ENCODE measurements at regions not wholly inside any gene's neighbourhood (a gene's known extent, or its start where the extent isn't known, plus 50 kb on each side); places are given as distances from the start of the nearest gene placed in this dataset.

GRCh38 chr5:124279146-124279876 lies 467.1 kb downstream of the ZNF608 start:
- no peak overlapping the region for H2AK5ac ChIP-seq (ENCODE audit: low read depth, low read length)
- H3K27me3 ChIP-seq (replicated peaks in 1 of 4; ENCODE audit: control insufficient read depth in 3 of 4, extremely low read depth in 1 of 4, insufficient read depth in 3 of 4, low read length in 3 of 4) = no peaks in the 10 kb centered on the region
- H3K9ac ChIP-seq (replicated peaks in 1 of 4; ENCODE audit: extremely low read depth in 1 of 4, low read depth in 3 of 4, low read length in 3 of 4) = no peak overlapping the region
- H3K18ac ChIP-seq (ENCODE audit: extremely low read depth, low read length) = no peak overlapping the region
- 88% methylated on average over 3 of the region's 3 CpGs; no CpG with 5 or more reads in 1 of the 2 experiments for WGBS, 2 experiments (ENCODE audit: extremely low coverage in 1 of 2, insufficient coverage in 1 of 2, insufficient read length in 1 of 2, insufficient replicate concordance in 2 of 2, low coverage in 1 of 2, low lambda C conversion rate in 2 of 2, missing lambda C conversion rate in 1 of 2)
- H2BK20ac ChIP-seq (ENCODE audit: low read length) = no peak overlapping the region
- CTCF ChIA-PET (ENCODE audit: partially characterized antibody) = interaction anchor here (1.6 kb wide), 1 partner anchor 10 kb away, joined by 5 read pairs; no protein-coding TSS in a partner anchor
- no peaks in the 10 kb centered on the region for H3K23me2 ChIP-seq (ENCODE audit: low read depth, low read length)
- no peaks in the 10 kb centered on the region for H3K36me3 ChIP-seq (ENCODE audit: control insufficient read depth in 2 of 4, insufficient read depth in 4 of 4, low read length in 3 of 4)
- no peak overlapping the region for H2BK15ac ChIP-seq (ENCODE audit: low read length)
- no peak overlapping the region for H3K27ac ChIP-seq (ENCODE audit: low read depth, low read length)
- POLR2A ChIA-PET (ENCODE audit: partially characterized antibody) = no interaction called here
- no peak overlapping the region for H2AFZ ChIP-seq (ENCODE audit: low read length)
- no peak overlapping the region for H4K5ac ChIP-seq (ENCODE audit: insufficient read length, low read depth, low read length)
- no peak overlapping the region for H2BK12ac ChIP-seq (ENCODE audit: low read depth, low read length)
- no peak overlapping the region for H3K4me2 ChIP-seq (ENCODE audit: insufficient read depth in 1 of 2, low read depth in 2 of 2, low read length in 2 of 2)
- FAIRE-seq (no peak), DNase-seq (ENCODE audit: low read depth in 1 of 2, low spot score in 2 of 2) (no peak)
- H3K4ac ChIP-seq (replicated peaks; ENCODE audit: insufficient read length, low read depth, low read length) = no peak overlapping the region
- no peak overlapping the region for H4K91ac ChIP-seq (replicated peaks; ENCODE audit: insufficient read length, low read length)
- no peak overlapping the region for H3K56ac ChIP-seq (replicated peaks; ENCODE audit: insufficient read length, low read depth, low read length)
- H3K79me2 ChIP-seq (ENCODE audit: control insufficient read depth in 1 of 2, insufficient read depth in 2 of 2, low read length in 2 of 2) = no peaks in the 10 kb centered on the region
- no peak overlapping the region for H3K14ac ChIP-seq (ENCODE audit: insufficient read length)
- H2BK5ac ChIP-seq (ENCODE audit: low read depth, low read length) = no peak overlapping the region
- no peak overlapping the region for H3K23ac ChIP-seq (ENCODE audit: insufficient read length)
- no peak overlapping the region for H3K4me3 ChIP-seq (ENCODE audit: extremely low read depth in 1 of 4, insufficient read depth in 2 of 4, low read depth in 3 of 4, low read length in 4 of 4)
- H4K20me1 ChIP-seq (replicated peaks in 1 of 2; ENCODE audit: control insufficient read depth in 1 of 2, insufficient read depth in 2 of 2, low read length in 2 of 2) = no peaks in the 10 kb centered on the region
- H4K8ac ChIP-seq (ENCODE audit: extremely low read depth, insufficient read depth, low read length) = no peak overlapping the region
- H3K9me3 ChIP-seq (ENCODE audit: insufficient read depth in 2 of 2, low read depth in 1 of 2, low read length in 1 of 2) = no peaks in the 10 kb centered on the region
- H2BK120ac ChIP-seq (replicated peaks; ENCODE audit: low read depth, low read length) = no peak overlapping the region
- no peaks in the 10 kb centered on the region for H3K79me1 ChIP-seq (ENCODE audit: low read depth, low read length)
- 0 out of 7 replicates have a peak, but pooled peaks cover 0 to 2% (median 0%) of the 10 kb centered on the region in 4 experiments for H3K4me1 ChIP-seq (replicated peaks in 1 of 4; ENCODE audit: control insufficient read depth in 3 of 4, insufficient read depth in 4 of 4, low read length in 3 of 4)
- no peak for TF ChIP-seq EZH2 (IDR thresholded peaks at IDR 0.05; ENCODE audit: low read depth, low read length, severe bottlenecking)
- TF ChIP-seq, protein P1, sequence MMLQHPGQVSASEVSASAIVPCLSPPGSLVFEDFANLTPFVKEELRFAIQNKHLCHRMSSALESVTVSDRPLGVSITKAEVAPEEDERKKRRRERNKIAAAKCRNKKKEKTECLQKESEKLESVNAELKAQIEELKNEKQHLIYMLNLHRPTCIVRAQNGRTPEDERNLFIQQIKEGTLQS (IDR thresholded peaks at IDR 0.05; ENCODE audit: insufficient read depth, low read depth, low read length) = no peak
- no peak for TF ChIP-seq E2F6 (IDR thresholded peaks at IDR 0.05)
- TF ChIP-seq SP2 (IDR thresholded peaks at IDR 0.05; ENCODE audit: low read length) = no peak
- TF ChIP-seq JUN (IDR thresholded peaks at IDR 0.05; ENCODE audit: low read depth, low read length) = no peak
- TF ChIP-seq GABPA (IDR thresholded peaks at IDR 0.05; ENCODE audit: borderline replicate concordance, insufficient read depth, low read length) = no peak
- no peak for TF ChIP-seq CREB1 (IDR thresholded peaks at IDR 0.05)
- no peak for TF ChIP-seq FOSL1 (IDR thresholded peaks at IDR 0.05; ENCODE audit: insufficient read depth, low read depth, low read length)
- TF ChIP-seq NRF1 (IDR thresholded peaks at IDR 0.05; ENCODE audit: low read depth, low read length) = no peak
- no peak for TF ChIP-seq SAP30 (IDR thresholded peaks at IDR 0.05; ENCODE audit: insufficient read depth, insufficient replicate concordance, low read length)
- no peak for TF ChIP-seq SRF (IDR thresholded peaks at IDR 0.05; ENCODE audit: low read depth, low read length)
- no peak for TF ChIP-seq CTBP2 (IDR thresholded peaks at IDR 0.05; ENCODE audit: borderline replicate concordance, insufficient read depth, insufficient read length, low read length)

Data from H1 (cell line).